K562 (cell line): ENCODE measurements at regions not wholly inside any gene's neighbourhood (a gene's known extent, or its start where the extent isn't known, plus 50 kb on each side); places are given as distances from the start of the nearest gene placed in this dataset.

Experiments
- ELF1 ChIP-seq: fragments of 200-800 bp; sonication (Bioruptor generic); IDR thresholded peaks from 2 replicates; pipeline ENCODE4 v1.6.1; 2016; ENCODE audit warnings: missing genetic modification characterization, missing compliant biosample characterization
- IRF2 ChIP-seq: sonication (generic); formaldehyde crosslinking; IDR thresholded peaks from 2 replicates; pipeline ENCODE4 v1.8.1; 2022; ENCODE audit warnings: mild to moderate bottlenecking, missing genetic modification reagents
- NUFIP1 ChIP-seq: fragments of 450-650 bp; IDR thresholded peaks from 2 replicates; pipeline ENCODE4 v1.6.1; 2018; ENCODE audit not compliant: partially characterized antibody
- POLR2A ChIP-seq: fragments of 450-650 bp; conservative IDR thresholded peaks from 2 replicates; pipeline ENCODE4 v1.6.1; 2016
- RCOR1 ChIP-seq, 2 experiments: IDR thresholded peaks; 2 replicates each; pipeline ENCODE4 v1.6.1; 2012; ENCODE audit warnings: low read depth in 2 of 2, low read length in 2 of 2, borderline replicate concordance in 1 of 2, improper control_type of control experiment in 1 of 2
- SPI1 ChIP-seq: IDR thresholded peaks from 2 replicates; pipeline ENCODE4 v1.6.1; 2011; ENCODE audit warnings: low read depth, low read length, control low read depth, borderline replicate concordance
- STAG1 ChIP-seq: sonication (generic); formaldehyde crosslinking; IDR thresholded peaks from 2 replicates; pipeline ENCODE4 v1.5.0; 2020; ENCODE audit warnings: missing genetic modification reagents, borderline replicate concordance
- USF2 ChIP-seq: sonication (generic); formaldehyde crosslinking; IDR thresholded peaks from 2 replicates; pipeline ENCODE4 v1.5.0; 2020; ENCODE audit warnings: missing genetic modification reagents
- ZNF384 ChIP-seq: IDR thresholded peaks from 2 replicates; pipeline ENCODE4 v1.6.1; 2012; ENCODE audit warnings: low read depth, low read length, improper control_type of control experiment
- ZSCAN29 ChIP-seq: fragments of 450-650 bp; IDR thresholded peaks from 2 replicates; pipeline ENCODE4 v1.6.1; 2017
- TF ChIP-seq, protein P1 (sequence below), 3 experiments: IDR thresholded peaks in 2 of 3; conservative IDR thresholded peaks in 1 of 3; 2 replicates each; pipeline ENCODE4 v1.5.1; 2011 to 2012; ENCODE audit warnings: low read length in 3 of 3, mild to moderate bottlenecking in 3 of 3, control low read depth in 2 of 3, improper control_type of control experiment in 1 of 3, inconsistent platforms in 1 of 3, low read depth in 1 of 3, mixed read lengths in 1 of 3, moderate library complexity in 1 of 3; ENCODE audit not compliant: insufficient read depth in 2 of 3
- TF ChIP-seq, protein P2 (sequence below): fragments of 150-350 bp; conservative IDR thresholded peaks from 2 replicates; pipeline ENCODE4 v1.6.1; 2014; ENCODE audit warnings: low read length
- TF ChIP-seq, protein P3 (sequence below), 2 experiments: fragments of 450-650 bp; formaldehyde crosslinking in 1 of 2; IDR thresholded peaks; 2 replicates each; pipeline versions ENCODE4 v1.4.0 to v1.6.1; 2014 to 2020; ENCODE audit warnings: mild to moderate bottlenecking in 2 of 2, borderline replicate concordance in 1 of 2, low read depth in 1 of 2

GRCh38 chr12:92446083-92446460 is 256.7 kb upstream of the PLEKHG7 start:
- TF ChIP-seq POLR2A (no peak), ELF1 (tag) (no peak), USF2 (CRISPR knock-in tag) (no peak), ZNF384 (no peak), NUFIP1 (no peak), RCOR1 (IDR thresholded peaks at IDR 0.05; ENCODE audit: borderline replicate concordance in 1 of 2, low read depth in 2 of 2, low read length in 2 of 2) (no peak), STAG1 (CRISPR knock-in tag) (no peak), IRF2 (CRISPR knock-in tag) (no peak), SPI1 (no peak), ZSCAN29 (no peak)
- TF ChIP-seq, protein P1, sequence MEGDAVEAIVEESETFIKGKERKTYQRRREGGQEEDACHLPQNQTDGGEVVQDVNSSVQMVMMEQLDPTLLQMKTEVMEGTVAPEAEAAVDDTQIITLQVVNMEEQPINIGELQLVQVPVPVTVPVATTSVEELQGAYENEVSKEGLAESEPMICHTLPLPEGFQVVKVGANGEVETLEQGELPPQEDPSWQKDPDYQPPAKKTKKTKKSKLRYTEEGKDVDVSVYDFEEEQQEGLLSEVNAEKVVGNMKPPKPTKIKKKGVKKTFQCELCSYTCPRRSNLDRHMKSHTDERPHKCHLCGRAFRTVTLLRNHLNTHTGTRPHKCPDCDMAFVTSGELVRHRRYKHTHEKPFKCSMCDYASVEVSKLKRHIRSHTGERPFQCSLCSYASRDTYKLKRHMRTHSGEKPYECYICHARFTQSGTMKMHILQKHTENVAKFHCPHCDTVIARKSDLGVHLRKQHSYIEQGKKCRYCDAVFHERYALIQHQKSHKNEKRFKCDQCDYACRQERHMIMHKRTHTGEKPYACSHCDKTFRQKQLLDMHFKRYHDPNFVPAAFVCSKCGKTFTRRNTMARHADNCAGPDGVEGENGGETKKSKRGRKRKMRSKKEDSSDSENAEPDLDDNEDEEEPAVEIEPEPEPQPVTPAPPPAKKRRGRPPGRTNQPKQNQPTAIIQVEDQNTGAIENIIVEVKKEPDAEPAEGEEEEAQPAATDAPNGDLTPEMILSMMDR (IDR thresholded peaks at IDR 0.05 in 2 of 3, conservative IDR thresholded peaks at IDR 0.05 in 1 of 3; ENCODE audit: insufficient read depth in 2 of 3, low read depth in 1 of 3, low read length in 3 of 3): no peak
- TF ChIP-seq, protein P2, sequence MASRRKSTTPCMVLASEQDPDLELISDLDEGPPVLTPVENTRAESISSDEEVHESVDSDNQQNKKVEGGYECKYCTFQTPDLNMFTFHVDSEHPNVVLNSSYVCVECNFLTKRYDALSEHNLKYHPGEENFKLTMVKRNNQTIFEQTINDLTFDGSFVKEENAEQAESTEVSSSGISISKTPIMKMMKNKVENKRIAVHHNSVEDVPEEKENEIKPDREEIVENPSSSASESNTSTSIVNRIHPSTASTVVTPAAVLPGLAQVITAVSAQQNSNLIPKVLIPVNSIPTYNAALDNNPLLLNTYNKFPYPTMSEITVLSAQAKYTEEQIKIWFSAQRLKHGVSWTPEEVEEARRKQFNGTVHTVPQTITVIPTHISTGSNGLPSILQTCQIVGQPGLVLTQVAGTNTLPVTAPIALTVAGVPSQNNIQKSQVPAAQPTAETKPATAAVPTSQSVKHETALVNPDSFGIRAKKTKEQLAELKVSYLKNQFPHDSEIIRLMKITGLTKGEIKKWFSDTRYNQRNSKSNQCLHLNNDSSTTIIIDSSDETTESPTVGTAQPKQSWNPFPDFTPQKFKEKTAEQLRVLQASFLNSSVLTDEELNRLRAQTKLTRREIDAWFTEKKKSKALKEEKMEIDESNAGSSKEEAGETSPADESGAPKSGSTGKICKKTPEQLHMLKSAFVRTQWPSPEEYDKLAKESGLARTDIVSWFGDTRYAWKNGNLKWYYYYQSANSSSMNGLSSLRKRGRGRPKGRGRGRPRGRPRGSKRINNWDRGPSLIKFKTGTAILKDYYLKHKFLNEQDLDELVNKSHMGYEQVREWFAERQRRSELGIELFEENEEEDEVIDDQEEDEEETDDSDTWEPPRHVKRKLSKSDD: no peak
- TF ChIP-seq, protein P3, sequence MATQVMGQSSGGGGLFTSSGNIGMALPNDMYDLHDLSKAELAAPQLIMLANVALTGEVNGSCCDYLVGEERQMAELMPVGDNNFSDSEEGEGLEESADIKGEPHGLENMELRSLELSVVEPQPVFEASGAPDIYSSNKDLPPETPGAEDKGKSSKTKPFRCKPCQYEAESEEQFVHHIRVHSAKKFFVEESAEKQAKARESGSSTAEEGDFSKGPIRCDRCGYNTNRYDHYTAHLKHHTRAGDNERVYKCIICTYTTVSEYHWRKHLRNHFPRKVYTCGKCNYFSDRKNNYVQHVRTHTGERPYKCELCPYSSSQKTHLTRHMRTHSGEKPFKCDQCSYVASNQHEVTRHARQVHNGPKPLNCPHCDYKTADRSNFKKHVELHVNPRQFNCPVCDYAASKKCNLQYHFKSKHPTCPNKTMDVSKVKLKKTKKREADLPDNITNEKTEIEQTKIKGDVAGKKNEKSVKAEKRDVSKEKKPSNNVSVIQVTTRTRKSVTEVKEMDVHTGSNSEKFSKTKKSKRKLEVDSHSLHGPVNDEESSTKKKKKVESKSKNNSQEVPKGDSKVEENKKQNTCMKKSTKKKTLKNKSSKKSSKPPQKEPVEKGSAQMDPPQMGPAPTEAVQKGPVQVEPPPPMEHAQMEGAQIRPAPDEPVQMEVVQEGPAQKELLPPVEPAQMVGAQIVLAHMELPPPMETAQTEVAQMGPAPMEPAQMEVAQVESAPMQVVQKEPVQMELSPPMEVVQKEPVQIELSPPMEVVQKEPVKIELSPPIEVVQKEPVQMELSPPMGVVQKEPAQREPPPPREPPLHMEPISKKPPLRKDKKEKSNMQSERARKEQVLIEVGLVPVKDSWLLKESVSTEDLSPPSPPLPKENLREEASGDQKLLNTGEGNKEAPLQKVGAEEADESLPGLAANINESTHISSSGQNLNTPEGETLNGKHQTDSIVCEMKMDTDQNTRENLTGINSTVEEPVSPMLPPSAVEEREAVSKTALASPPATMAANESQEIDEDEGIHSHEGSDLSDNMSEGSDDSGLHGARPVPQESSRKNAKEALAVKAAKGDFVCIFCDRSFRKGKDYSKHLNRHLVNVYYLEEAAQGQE (IDR thresholded peaks at IDR 0.05; ENCODE audit: borderline replicate concordance): no peak
- TF ChIP-seq, protein P3 (CRISPR knock-in tag; IDR thresholded peaks at IDR 0.05; ENCODE audit: low read depth): no peak
